ENCODE measurements at regions not wholly inside any gene's neighbourhood (a gene's known extent, or its start where the extent isn't known, plus 50 kb on each side); places are given as distances from the start of the nearest gene placed in this dataset.

DNA sequence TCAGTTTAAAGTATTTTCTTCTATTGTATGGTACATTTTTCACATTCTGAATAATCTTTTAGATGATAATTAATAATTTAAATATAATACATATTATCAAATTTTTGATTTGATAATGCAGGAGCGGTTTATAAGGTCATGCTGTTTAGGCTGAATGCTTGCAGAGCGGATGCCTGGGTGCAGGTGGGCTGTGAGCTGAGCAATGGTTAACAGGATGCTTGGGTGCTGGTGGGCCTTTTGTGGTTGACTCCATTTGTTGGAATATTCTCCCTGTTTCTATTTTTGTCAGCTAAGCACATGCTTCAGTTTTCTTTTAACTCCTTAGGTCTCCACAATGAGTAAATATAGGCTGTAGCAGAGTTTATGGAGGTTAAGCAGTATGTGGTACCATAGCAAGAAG, 1549.3 kb downstream of the OTOL1 start:
- DNase-seq, result no peak

DNA sequence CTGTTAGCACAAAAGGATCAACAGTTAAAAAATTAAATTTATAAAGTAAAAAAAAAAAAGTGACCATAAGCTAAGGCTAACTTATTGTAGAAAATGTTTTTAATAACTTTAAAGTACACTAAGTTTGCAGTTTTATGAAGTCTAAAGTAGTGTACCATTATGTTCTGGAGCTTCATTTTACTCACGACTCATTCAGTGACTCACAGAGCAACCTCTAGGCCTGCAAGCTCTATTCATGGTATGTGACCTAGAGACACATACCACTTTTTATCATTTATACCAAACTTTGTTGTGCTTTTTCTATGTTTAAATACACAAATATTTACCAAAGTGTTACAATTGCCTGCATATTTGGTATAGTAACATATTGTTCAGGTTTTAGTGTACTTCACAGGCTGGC, 1552.3 kb downstream of the OTOL1 start:
- no peak for DNase-seq

DNA sequence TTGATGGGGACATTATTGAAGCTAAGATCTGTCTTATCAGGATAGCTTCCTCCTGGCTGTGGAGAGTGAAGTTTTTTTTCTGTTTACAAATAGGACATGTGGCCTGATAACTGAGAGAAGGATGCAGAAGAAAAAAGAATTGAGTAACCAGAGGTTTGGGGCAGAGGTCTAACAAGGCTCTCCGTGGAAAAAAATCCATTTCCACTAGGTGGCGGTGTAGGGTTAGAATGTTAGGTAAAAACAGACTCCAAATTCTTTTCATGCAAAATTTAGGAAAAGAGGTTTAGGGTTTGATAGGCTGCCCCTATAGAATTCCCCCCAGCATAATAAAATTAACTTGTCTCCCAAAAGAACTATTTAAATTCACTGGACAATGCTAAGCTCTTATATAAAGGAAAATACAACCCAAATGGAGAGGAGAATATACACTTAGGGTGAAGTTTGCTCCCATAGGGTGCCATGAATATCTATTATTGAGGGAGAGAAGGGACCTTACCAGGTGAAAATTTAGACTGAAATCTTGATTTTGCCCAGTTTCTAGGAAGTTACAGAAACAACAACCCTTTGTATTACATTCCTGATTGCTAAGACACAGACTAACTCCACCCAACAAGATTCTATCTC, 1560.4 kb downstream of the OTOL1 start:
- peak; percentile 45 to 68 (median 65) for DNase-seq

DNA sequence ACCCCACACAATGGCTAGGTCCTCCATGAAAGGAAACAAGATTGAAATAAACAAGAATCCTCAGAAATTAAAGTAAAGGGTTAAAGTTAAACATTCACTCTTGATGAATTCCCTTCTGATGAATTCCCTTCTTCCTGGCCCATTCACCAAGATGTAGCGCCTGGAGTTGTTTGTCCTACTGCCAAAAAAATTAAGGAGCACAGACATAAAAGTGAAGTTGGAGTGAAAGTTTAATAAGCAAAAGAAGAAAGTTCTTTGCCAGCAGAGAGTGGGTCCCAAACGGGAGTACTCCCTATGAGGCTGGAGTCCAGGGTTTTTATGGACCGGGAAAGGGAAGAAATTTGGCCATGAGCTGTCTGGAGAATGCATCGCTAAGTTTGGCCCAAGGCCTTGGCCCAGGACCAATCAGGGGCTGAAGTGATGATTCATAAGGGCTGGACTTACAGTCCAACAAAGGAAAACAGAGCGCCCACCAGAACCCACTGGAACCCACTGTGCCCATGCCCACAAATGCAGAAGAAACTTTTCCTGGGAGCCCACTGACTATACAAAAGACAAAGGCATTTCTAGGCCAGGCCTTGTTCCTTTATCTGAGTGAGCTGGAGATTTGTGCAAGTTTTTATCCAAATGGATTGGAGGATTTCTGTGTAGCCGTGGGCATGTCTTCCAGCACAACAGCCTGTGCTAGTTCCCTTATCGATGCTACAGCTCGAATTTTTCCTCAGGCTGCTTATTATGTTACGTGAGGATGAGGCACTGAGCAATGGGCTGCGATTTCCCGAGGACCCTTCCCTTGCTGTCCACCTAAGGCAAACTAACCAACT, 1561.6 kb downstream of the OTOL1 start:
- DNase-seq, result no peak

DNA sequence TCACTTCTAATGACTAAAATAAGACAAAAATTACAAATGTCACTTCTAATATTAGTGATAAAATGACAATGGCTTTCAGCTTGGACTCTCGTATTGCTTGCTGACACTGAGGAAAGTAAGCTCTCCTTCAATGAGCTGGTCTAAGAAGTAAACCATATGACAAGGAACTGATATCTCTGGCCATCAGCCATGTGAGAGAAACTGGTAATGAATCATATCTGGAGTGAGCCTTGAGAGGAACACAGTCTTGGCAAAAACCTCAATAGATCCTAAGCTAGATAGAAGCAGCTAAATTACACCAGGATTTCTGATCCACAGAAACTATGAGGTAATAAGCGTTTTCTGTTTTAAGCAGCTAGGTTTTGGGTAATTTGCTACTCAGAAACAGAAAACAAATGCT, 1575.1 kb downstream of the OTOL1 start:
- no peak for DNase-seq
